HEK293 (cell line): ENCODE measurements at regions not wholly inside any gene's neighbourhood (a gene's known extent, or its start where the extent isn't known, plus 50 kb on each side); places are given as distances from the start of the nearest gene placed in this dataset.

ENCODE experiments used
- CTCF ChIA-PET: fragments of 350-600 bp; formaldehyde crosslinking; extraction: SDS; loops from one replicate; lab custom pipeline; 2021; ENCODE audit warnings: antibody characterized with exemption; lab: Yijun Ruan, JAX
- POLR2A ChIA-PET: fragments of 300-600 bp; formaldehyde crosslinking; extraction: SDS; loops from one replicate; lab custom pipeline; 2020; ENCODE audit warnings: antibody characterized with exemption, inconsistent platforms; lab: Yijun Ruan, JAX
- H3K27ac ChIP-seq: fragments of 200-500 bp; sonication (Bioruptor generic); 2 replicates; pipeline ENCODE4 v1.5.1; 2014; ENCODE audit warnings: low read depth, low read length, control low read depth, inconsistent platforms; ENCODE audit errors: extremely low read depth
- H3K36me3 ChIP-seq, 2 experiments: fragments of 200-500 bp in 1 of 2; sonication (Bioruptor generic) in 1 of 2; 1 replicate in 1 of 2; 2 replicates in 1 of 2; pipeline ENCODE4 v1.5.1; 2014 to 2017; ENCODE audit warnings: inconsistent platforms in 2 of 2, low read length in 2 of 2; ENCODE audit not compliant: control insufficient read depth in 2 of 2, insufficient read depth in 1 of 2
- H3K4me1 ChIP-seq: fragments of 200-500 bp; sonication (Bioruptor generic); 2 replicates; pipeline ENCODE4 v1.5.1; 2014; ENCODE audit warnings: mild to moderate bottlenecking, low read length, inconsistent platforms; ENCODE audit not compliant: control insufficient read depth, insufficient read depth
- H3K4me3 ChIP-seq: 2 replicates; pipeline ENCODE4 v1.5.1; 2011; ENCODE audit warnings: low read depth, mild to moderate bottlenecking, control low read depth, low read length, moderate library complexity
- H3K9me3 ChIP-seq: fragments of 200-500 bp; sonication (Bioruptor generic); 2 replicates; pipeline ENCODE4 v1.5.1; 2014; ENCODE audit warnings: low read depth, low read length, inconsistent platforms; ENCODE audit not compliant: control insufficient read depth, insufficient read depth
- PRDM4 ChIP-seq: fragments of 450-650 bp; formaldehyde crosslinking; IDR thresholded peaks from 2 replicates; pipeline ENCODE4 v1.5.1; 2017; ENCODE audit warnings: missing biosample characterization, missing genetic modification characterization
- TCF7L2 ChIP-seq: IDR thresholded peaks from 2 replicates; pipeline ENCODE4 v1.6.1; 2011; ENCODE audit warnings: low read depth, mild to moderate bottlenecking, inconsistent platforms, low read length, moderate library complexity, borderline replicate concordance
- TSHZ1 ChIP-seq: fragments of 450-650 bp; formaldehyde crosslinking; IDR thresholded peaks from 2 replicates; pipeline ENCODE4 v1.5.1; 2016; ENCODE audit warnings: missing biosample characterization, missing genetic modification characterization, borderline replicate concordance
- ZFP3 ChIP-seq: fragments of 450-650 bp; formaldehyde crosslinking; IDR thresholded peaks from 2 replicates; pipeline ENCODE4 v1.5.1; 2016; ENCODE audit warnings: low read depth, missing biosample characterization, missing genetic modification characterization
- ZNF266 ChIP-seq: fragments of 450-650 bp; formaldehyde crosslinking; IDR thresholded peaks from 2 replicates; pipeline ENCODE4 v1.5.1; 2016; ENCODE audit warnings: missing biosample characterization, missing genetic modification characterization, low read depth
- ZNF362 ChIP-seq: fragments of 450-650 bp; formaldehyde crosslinking; IDR thresholded peaks from 2 replicates; pipeline ENCODE4 v1.5.1; 2016; ENCODE audit warnings: missing biosample characterization, missing genetic modification characterization
- ZNF37A ChIP-seq: fragments of 450-650 bp; IDR thresholded peaks from 2 replicates; pipeline ENCODE4 v1.5.1; 2018; ENCODE audit warnings: missing biosample characterization, missing genetic modification characterization
- ZNF449 ChIP-seq: fragments of 450-650 bp; formaldehyde crosslinking; IDR thresholded peaks from 2 replicates; pipeline ENCODE4 v1.5.1; 2017; ENCODE audit warnings: missing biosample characterization, mild to moderate bottlenecking, missing genetic modification characterization, moderate library complexity
- ZNF473 ChIP-seq: fragments of 450-650 bp; formaldehyde crosslinking; IDR thresholded peaks from 2 replicates; pipeline ENCODE4 v1.5.1; 2017; ENCODE audit warnings: missing biosample characterization, missing genetic modification characterization
- ZNF514 ChIP-seq: fragments of 450-650 bp; formaldehyde crosslinking; IDR thresholded peaks from 2 replicates; pipeline ENCODE4 v1.5.1; 2016; ENCODE audit warnings: missing biosample characterization, missing genetic modification characterization
- ZNF530 ChIP-seq: fragments of 450-650 bp; formaldehyde crosslinking; IDR thresholded peaks from 2 replicates; pipeline ENCODE4 v1.5.1; 2016; ENCODE audit warnings: low read depth, missing biosample characterization, missing genetic modification characterization
- ZNF600 ChIP-seq: fragments of 450-650 bp; formaldehyde crosslinking; IDR thresholded peaks from 2 replicates; pipeline ENCODE4 v1.5.1; 2016; ENCODE audit warnings: missing biosample characterization, missing genetic modification characterization
- ZNF785 ChIP-seq: fragments of 450-650 bp; formaldehyde crosslinking; IDR thresholded peaks from 2 replicates; pipeline ENCODE4 v1.5.1; 2016; ENCODE audit warnings: missing biosample characterization, missing genetic modification characterization

GRCh38 chr9:79196606-79197005 is 375.2 kb upstream of the TLE4 start:
- ChIA-PET CTCF (no interaction called here), POLR2A (interaction anchor here (0.7 kb wide), 1 partner anchor 13 kb away, joined by 3 read pairs; no protein-coding TSS in a partner anchor)
- H3K4me1 ChIP-seq, result no peaks in the 10 kb centered on the region
- TF ChIP-seq ZNF530 (tag by site-specific recombination) (no peak), ZNF514 (tag by site-specific recombination) (no peak), ZNF266 (no peak), ZNF473 (tag by site-specific recombination) (no peak)
- no peak overlapping the region for H3K4me3 ChIP-seq
- H3K9me3 ChIP-seq, result no peaks in the 10 kb centered on the region
- no peak overlapping the region for H3K27ac ChIP-seq
- H3K36me3 ChIP-seq, result no peaks in the 10 kb centered on the region

GRCh38 chr9:79200336-79200735 is 371.4 kb upstream of the TLE4 start:
- TF ChIP-seq ZNF37A (tag by site-specific recombination) (no peak), ZNF362 (tag by site-specific recombination) (no peak), TCF7L2 (no peak), ZFP3 (tag by site-specific recombination) (no peak), PRDM4 (tag by site-specific recombination) (no peak), ZNF785 (tag by site-specific recombination) (no peak), TSHZ1 (tag by site-specific recombination) (no peak), ZNF600 (tag by site-specific recombination) (no peak)
- TF ChIP-seq, all 188 proteins: peak for 0
- ChIA-PET POLR2A (no interaction called here), CTCF (interaction anchor here (1.0 kb wide), 1 partner anchor 416 kb away, joined by 3 read pairs; no protein-coding TSS in a partner anchor)
- no peak overlapping the region for H3K4me3 ChIP-seq
- H3K27ac ChIP-seq, result no peak overlapping the region
- H3K9me3 ChIP-seq, result no peaks in the 10 kb centered on the region
- no peaks in the 10 kb centered on the region for H3K36me3 ChIP-seq
- H3K4me1 ChIP-seq, result no peaks in the 10 kb centered on the region

GRCh38 chr9:79201636-79202035 is 370.1 kb upstream of the TLE4 start:
- Histone ChIP-seq H3K36me3 (no peaks in the 10 kb centered on the region), H3K4me1 (no peaks in the 10 kb centered on the region), H3K4me3 (no peak overlapping the region), H3K27ac (no peak overlapping the region), H3K9me3 (no peaks in the 10 kb centered on the region)
- 0 out of 2 replicates have a peak, but pooled peaks have one; percentile 63 for TF ChIP-seq TCF7L2
- TF ChIP-seq ZNF449 (tag by site-specific recombination), result no peak
- ChIA-PET POLR2A (no interaction called here), CTCF (interaction anchor here (0.7 to 1.6 kb wide), 2 partner anchors 39 to 67 kb away, joined by 4 to 7 read pairs; no protein-coding TSS in a partner anchor)
